ENCODE measurements at regions not wholly inside any gene's neighbourhood (a gene's known extent, or its start where the extent isn't known, plus 50 kb on each side); places are given as distances from the start of the nearest gene placed in this dataset.

GRCh38 chr5:143663872-143664271 lies 148.1 kb upstream of the HMHB1 start:
- DNase-seq = no peak

- no peak for DNase-seq
Measured at GRCh38 chr5:143662020-143662419, 149.9 kb upstream of the HMHB1 start.

GRCh38 chr5:143660625-143661024 lies 151.3 kb upstream of the HMHB1 start:
- no peak for DNase-seq

- no peak for DNase-seq
Measured at GRCh38 chr5:143659599-143660238, 152.2 kb upstream of the HMHB1 start.

GRCh38 chr5:143658956-143659355 lies 153.0 kb upstream of the HMHB1 start:
- no peak for DNase-seq

GRCh38 chr5:143657647-143658285 lies 154.2 kb upstream of the HMHB1 start:
- peak; percentile 47 to 61 for DNase-seq

- DNase-seq = no peak
Measured at GRCh38 chr5:143653766-143654282, 158.1 kb upstream of the HMHB1 start.

- no peak for DNase-seq
Measured at GRCh38 chr5:143653256-143653655, 158.7 kb upstream of the HMHB1 start.

- DNase-seq = no peak
Measured at GRCh38 chr5:143652108-143652700, 159.8 kb upstream of the HMHB1 start.

GRCh38 chr5:143649937-143650621 lies 161.9 kb upstream of the HMHB1 start:
- DNase-seq = peak; percentile 43 to 54

- DNase-seq = peak; percentile 58 to 78
Measured at GRCh38 chr5:143648696-143649095, 163.3 kb upstream of the HMHB1 start.

GRCh38 chr5:143646961-143647360 lies 165.0 kb upstream of the HMHB1 start:
- DNase-seq = no peak

- DNase-seq = peak; percentile 17 to 28
Measured at GRCh38 chr5:143645356-143645755, 166.6 kb upstream of the HMHB1 start.

GRCh38 chr5:143644727-143645126 lies 167.2 kb upstream of the HMHB1 start:
- no peak for DNase-seq

- peak; percentile 14 to 15 for DNase-seq
Measured at GRCh38 chr5:143642791-143643190, 169.2 kb upstream of the HMHB1 start.

GRCh38 chr5:143641549-143642355 lies 170.2 kb upstream of the HMHB1 start:
- DNase-seq = no peak

- DNase-seq = no peak
Measured at GRCh38 chr5:143638654-143639053, 173.3 kb upstream of the HMHB1 start.

- no peak for DNase-seq
Measured at GRCh38 chr5:143636931-143637528, 174.9 kb upstream of the HMHB1 start.

- DNase-seq = no peak
Measured at GRCh38 chr5:143635888-143636287, 176.1 kb upstream of the HMHB1 start.

GRCh38 chr5:143635146-143635752 lies 176.7 kb upstream of the HMHB1 start:
- DNase-seq = no peak

- no peak for DNase-seq
Measured at GRCh38 chr5:143634689-143635088, 177.3 kb upstream of the HMHB1 start.
